Posterior vena cava (tissue), 2 donors: ENCODE measurements at regions not wholly inside any gene's neighbourhood (a gene's known extent, or its start where the extent isn't known, plus 50 kb on each side); places are given as distances from the start of the nearest gene placed in this dataset.
"Not testable (repeated sequence)": the region's sequence is repeated elsewhere in the genome, so short reads cannot be mapped to it uniquely, and the experiment has no call there.

Experiments used
- DNase-seq: peaks from one replicate; pipeline ENCODE4 v3.0.0-alpha.2; 2020; ENCODE audit warnings: low spot score
- intact Hi-C, 2 donors: fragments of 100-400 bp; cut with DNase I; formaldehyde crosslinking; loops; one replicate each; pipeline versions ENCODE4 v1.14.1 to v1.14.2; 2022 to 2023
- donor health status: DM: yes; HTN: yes; CAD: no.
- donor health status: DM: yes; HTN: yes; CAD: no.

- DNase-seq: no peak
- intact Hi-C loops: no loop called here
Observed at GRCh38 chr12:97701901-97702300, 239.3 kb downstream of the RMST start.

GRCh38 chr12:97711392-97711791, 248.8 kb downstream of the RMST start:
- DNase-seq: no peak
- intact Hi-C loops: no loop called here

GRCh38 chr12:97713270-97713669, 250.7 kb downstream of the RMST start:
- intact Hi-C loops: no loop called here
- DNase-seq: no peak

- DNase-seq: no peak
- intact Hi-C loops: no loop called here
Observed at GRCh38 chr12:97714107-97714563, 251.5 kb downstream of the RMST start.

GRCh38 chr12:97716356-97716755, 253.8 kb downstream of the RMST start:
- intact Hi-C loops: no loop called here
- no peak for DNase-seq

GRCh38 chr12:97723801-97724200, 261.2 kb downstream of the RMST start:
- intact Hi-C loops, DNase-seq: not testable (repeated sequence)

GRCh38 chr12:97745406-97746101, 282.9 kb downstream of the RMST start:
- no peak for DNase-seq
- intact Hi-C loops: no loop called here

- intact Hi-C loops: no loop called here
- no peak for DNase-seq
Observed at GRCh38 chr12:97748298-97748697, 285.7 kb downstream of the RMST start.

GRCh38 chr12:97751704-97752103, 289.1 kb downstream of the RMST start:
- no peak for DNase-seq
- intact Hi-C loops: loop anchor here in 1 of 2 donors (10.0 kb wide), 1 partner anchor 173 kb away; no protein-coding TSS in a partner anchor

GRCh38 chr12:97752129-97752528, 289.5 kb downstream of the RMST start:
- intact Hi-C loops: loop anchor here in 1 of 2 donors (10.0 kb wide), 1 partner anchor 173 kb away; no protein-coding TSS in a partner anchor
- DNase-seq: no peak

- intact Hi-C loops: loop anchor here in 1 of 2 donors (10.0 kb wide), 1 partner anchor 171 kb away; no protein-coding TSS in a partner anchor
- no peak for DNase-seq
Observed at GRCh38 chr12:97753332-97753731, 290.7 kb downstream of the RMST start.

GRCh38 chr12:97754306-97754705, 291.7 kb downstream of the RMST start:
- no peak for DNase-seq
- intact Hi-C loops: loop anchor here in 1 of 2 donors (10.0 kb wide), 1 partner anchor 170 kb away; no protein-coding TSS in a partner anchor

- DNase-seq: no peak
- intact Hi-C loops: loop anchor here in 1 of 2 donors (10.0 kb wide), 1 partner anchor 169 kb away; no protein-coding TSS in a partner anchor
Observed at GRCh38 chr12:97756066-97756666, 293.6 kb downstream of the RMST start.

- intact Hi-C loops: loop anchor here in 1 of 2 donors (10.0 kb wide), 1 partner anchor 168 kb away; no protein-coding TSS in a partner anchor
Observed at GRCh38 chr12:97756741-97757140, 294.1 kb downstream of the RMST start.

GRCh38 chr12:97757481-97758193, 295.0 kb downstream of the RMST start:
- intact Hi-C loops: loop anchor here in 1 of 2 donors (10.0 kb wide), 1 partner anchor 167 kb away; no protein-coding TSS in a partner anchor
- DNase-seq: no peak

More at GRCh38 chr12:97756741-97757140, 294.1 kb downstream of the RMST start:
- DNase-seq: no peak

- intact Hi-C loops: loop anchor here in 1 of 2 donors (10.0 kb wide), 1 partner anchor 167 kb away; no protein-coding TSS in a partner anchor
- no peak for DNase-seq
Observed at GRCh38 chr12:97758194-97758501, 295.5 kb downstream of the RMST start.

GRCh38 chr12:97758586-97758985, 296.0 kb downstream of the RMST start:
- intact Hi-C loops: loop anchor here in 1 of 2 donors (10.0 kb wide), 1 partner anchor 166 kb away; no protein-coding TSS in a partner anchor
- DNase-seq: no peak

- no peak for DNase-seq
- intact Hi-C loops: no loop called here
Observed at GRCh38 chr12:97760601-97761000, 298.0 kb downstream of the RMST start.

- intact Hi-C loops: no loop called here
- no peak for DNase-seq
Observed at GRCh38 chr12:97763113-97763512, 300.5 kb downstream of the RMST start.

GRCh38 chr12:97764700-97765099, 302.1 kb downstream of the RMST start:
- intact Hi-C loops: no loop called here
- DNase-seq: no peak
